A549 (cell line): ENCODE measurements at regions not wholly inside any gene's neighbourhood (a gene's known extent, or its start where the extent isn't known, plus 50 kb on each side); places are given as distances from the start of the nearest gene placed in this dataset.

ENCODE experiments used
- ATAC-seq, 2 experiments: fragments of 200-7000 bp in 1 of 2; fragments of >200 bp in 1 of 2; cut with Nextera tagmentation in 1 of 2; cut with Tn5 transposase in 1 of 2; 3 replicates each; pipeline versions ENCODE4 v1.8.0 to v1.9.1; 2018 to 2020; ENCODE audit warnings: mild to moderate bottlenecking in 1 of 2, moderate library complexity in 1 of 2
- CTCF ChIA-PET: fragments of 300-600 bp; sonication (Branson Sonifier 250); formaldehyde crosslinking; extraction: SDS; loops from one replicate; lab custom pipeline; 2021; ENCODE audit warnings: antibody characterized with exemption, inconsistent platforms; lab: Yijun Ruan, JAX
- POLR2A ChIA-PET: fragments of 350-600 bp; formaldehyde crosslinking; extraction: SDS; loops from one replicate; lab custom pipeline; 2021; ENCODE audit warnings: antibody characterized with exemption, inconsistent platforms; lab: Yijun Ruan, JAX
- DNase-seq, 2 experiments: peaks; one replicate each; pipeline versions ENCODE4 v3.0.0 to v3.0.0-alpha.2; 2011 to 2016; ENCODE audit warnings: low read depth in 1 of 2, low spot score in 1 of 2
- FAIRE-seq: peaks from 2 replicates; lab custom pipeline; 2011; peaks lifted over from hg19 to GRCh38; lab: Jason Lieb, UNC
- H3K27ac ChIP-seq, 2 experiments: fragments of >200 bp; sonication (Bioruptor Twin); formaldehyde crosslinking; 3 replicates each; pipeline ENCODE4 v1.5.1; 2016 to 2017
- H3K4me1 ChIP-seq: fragments of >200 bp; sonication (Bioruptor Twin); formaldehyde crosslinking; 3 replicates; pipeline ENCODE4 v1.6.1; 2016
- H3K4me2 ChIP-seq: fragments of >200 bp; sonication (Bioruptor Twin); formaldehyde crosslinking; 3 replicates; pipeline ENCODE4 v1.6.1; 2016
- H3K4me3 ChIP-seq: fragments of >200 bp; sonication (Bioruptor Twin); formaldehyde crosslinking; 3 replicates; pipeline ENCODE4 v1.5.1; 2016
- H3K9me3 ChIP-seq: fragments of >200 bp; sonication (Bioruptor Twin); formaldehyde crosslinking; 3 replicates; pipeline ENCODE4 v1.6.1; 2016
- CEBPB ChIP-seq, 2 experiments: fragments of >200 bp in 1 of 2; sonication (Bioruptor Twin) in 1 of 2; formaldehyde crosslinking in 1 of 2; IDR thresholded peaks; 2 replicates each; pipeline ENCODE4 v1.6.1; 2012 to 2016
- CHD2 ChIP-seq: fragments of 150-350 bp; IDR thresholded peaks from 2 replicates; pipeline ENCODE4 v1.6.1; 2014; ENCODE audit warnings: low read length; ENCODE audit not compliant: partially characterized antibody
- CTCF ChIP-seq: fragments of >200 bp; sonication (Bioruptor Twin); formaldehyde crosslinking; IDR thresholded peaks from 3 replicates; pipeline ENCODE4 v1.5.1; 2016
- EHF ChIP-seq: fragments of 250-450 bp; sonication (Bioruptor Pico); IDR thresholded peaks from 2 replicates; pipeline ENCODE4 v1.5.0; 2020; ENCODE audit warnings: mild to moderate bottlenecking
- EHMT2 ChIP-seq: fragments of 200-600 bp; sonication (generic); IDR thresholded peaks from 2 replicates; pipeline ENCODE4 v1.6.1; 2016; ENCODE audit warnings: antibody characterized with exemption, low read depth, mild to moderate bottlenecking, moderate library complexity
- ELK1 ChIP-seq: fragments of 150-350 bp; IDR thresholded peaks from 2 replicates; pipeline ENCODE4 v1.6.1; 2014; ENCODE audit warnings: low read depth, mild to moderate bottlenecking, low read length
- EP300 ChIP-seq, 2 experiments: fragments of >200 bp; sonication (Bioruptor Twin); formaldehyde crosslinking; IDR thresholded peaks; 2 replicates in 1 of 2; 3 replicates in 1 of 2; pipeline ENCODE4 v1.6.1; 2016 to 2017
- ESRRA ChIP-seq: fragments of 150-350 bp; IDR thresholded peaks from 2 replicates; pipeline ENCODE4 v1.6.1; 2014; ENCODE audit warnings: mild to moderate bottlenecking, low read length, borderline replicate concordance
- FOXS1 ChIP-seq: fragments of 250-450 bp; sonication (Bioruptor Pico); IDR thresholded peaks from 2 replicates; pipeline ENCODE4 v1.5.0; 2020; ENCODE audit warnings: mild to moderate bottlenecking, moderate library complexity
- GATA3 ChIP-seq: IDR thresholded peaks from 2 replicates; pipeline ENCODE4 v1.6.1; 2012; ENCODE audit warnings: borderline replicate concordance
- HDAC2 ChIP-seq: fragments of 200-600 bp; sonication (generic); IDR thresholded peaks from 2 replicates; pipeline ENCODE4 v1.6.1; 2016
- HOXB5 ChIP-seq: fragments of 250-450 bp; sonication (Bioruptor Pico); IDR thresholded peaks from 2 replicates; pipeline ENCODE4 v1.5.0; 2020; ENCODE audit warnings: mild to moderate bottlenecking, moderate library complexity
- JUN ChIP-seq, 2 experiments: fragments of >200 bp; sonication (Bioruptor Twin); formaldehyde crosslinking; IDR thresholded peaks; 2 replicates in 1 of 2; 3 replicates in 1 of 2; pipeline ENCODE4 v1.6.1; 2016 to 2017
- JUNB ChIP-seq: fragments of >200 bp; sonication (Bioruptor Twin); formaldehyde crosslinking; IDR thresholded peaks from 2 replicates; pipeline ENCODE4 v1.6.1; 2016
- KDM5A ChIP-seq: fragments of 200-600 bp; sonication (generic); IDR thresholded peaks from 2 replicates; pipeline ENCODE4 v1.6.1; 2016; ENCODE audit warnings: antibody characterized with exemption, mild to moderate bottlenecking
- MAX ChIP-seq: IDR thresholded peaks from 2 replicates; pipeline ENCODE4 v1.6.1; 2012
- NFE2L2 ChIP-seq: fragments of 150-350 bp; conservative IDR thresholded peaks from 2 replicates; pipeline ENCODE4 v1.6.1; 2014; ENCODE audit warnings: low read length
- PBX3 ChIP-seq: IDR thresholded peaks from 2 replicates; pipeline ENCODE4 v1.6.1; 2012
- PHF8 ChIP-seq: fragments of 200-600 bp; sonication (generic); IDR thresholded peaks from 2 replicates; pipeline ENCODE4 v1.6.1; 2016; ENCODE audit warnings: low read depth, mild to moderate bottlenecking, antibody characterized with exemption, moderate library complexity, borderline replicate concordance
- RAD21 ChIP-seq, 2 experiments: fragments of >200 bp in 1 of 2; sonication (Bioruptor Twin) in 1 of 2; formaldehyde crosslinking in 1 of 2; IDR thresholded peaks in 1 of 2; conservative IDR thresholded peaks in 1 of 2; 2 replicates in 1 of 2; 3 replicates in 1 of 2; pipeline ENCODE4 v1.6.1; 2012 to 2018; ENCODE audit warnings: inconsistent platforms in 1 of 2
- REST ChIP-seq: fragments of 200-600 bp; sonication (generic); IDR thresholded peaks from 2 replicates; pipeline ENCODE4 v1.6.1; 2016; ENCODE audit warnings: antibody characterized with exemption, mild to moderate bottlenecking, moderate library complexity
- SMC3 ChIP-seq: fragments of >200 bp; sonication (Bioruptor Twin); formaldehyde crosslinking; IDR thresholded peaks from 3 replicates; pipeline ENCODE4 v1.6.1; 2018; ENCODE audit warnings: inconsistent platforms
- ZNF302 ChIP-seq: fragments of 250-450 bp; sonication (Bioruptor Pico); IDR thresholded peaks from 2 replicates; pipeline ENCODE4 v1.9.0; 2021; ENCODE audit warnings: inconsistent platforms, mild to moderate bottlenecking, moderate library complexity
- WGBS: methylation state at CpG from one replicate; pipeline ENCODE4 v1.1.6; 2017; ENCODE audit errors: missing lambda C conversion rate; 5-methylcytosine and 5-hydroxymethylcytosine counted together

- TF ChIP-seq EHMT2 (no peak), GATA3 (no peak), KDM5A (no peak), ESRRA (no peak), ELK1 (no peak), SMC3 (no peak), MAX (no peak), RAD21 (conservative IDR thresholded peaks at IDR 0.05 in 1 of 2, IDR thresholded peaks at IDR 0.05 in 1 of 2) (no peak), HOXB5 (no peak), PHF8 (no peak), FOXS1 (no peak), ZNF302 (CRISPR knock-in tag) (no peak), NFE2L2 (no peak)
- TF ChIP-seq, all 56 proteins: peak for 0
- Histone ChIP-seq H3K4me1 (no peaks in the 10 kb centered on the region), H3K27ac (no peak overlapping the region), H3K9me3 (no peaks in the 10 kb centered on the region), H3K4me3 (no peak overlapping the region), H3K4me2 (no peak overlapping the region)
- CTCF ChIA-PET = no interaction called here
- ATAC-seq (no peak), FAIRE-seq (no peak), DNase-seq (no peak)
- POLR2A ChIA-PET = no interaction called here
- WGBS = 70% methylated on average over 3 of the region's 3 CpGs
These were observed 228.6 kb upstream of the ARRDC4 start for GRCh38 chr15:97731859-97732258.

- ATAC-seq = no peak
- no peaks in the 10 kb centered on the region for H3K4me1 ChIP-seq
- POLR2A ChIA-PET = no interaction called here
- TF ChIP-seq CTCF (no peak), REST (no peak), HDAC2 (no peak), NFE2L2 (no peak), EP300 (IDR thresholded peaks at IDR 0.05) (no peak), CHD2 (no peak), EHF (CRISPR knock-in tag) (no peak), ZNF302 (CRISPR knock-in tag) (no peak), PBX3 (no peak), EHMT2 (no peak), JUN (IDR thresholded peaks at IDR 0.05) (no peak), JUNB (no peak), CEBPB (IDR thresholded peaks at IDR 0.05) (no peak)
- WGBS = 21% methylated on average over 3 of the region's 3 CpGs
- H3K9me3 ChIP-seq = no peaks in the 10 kb centered on the region
- CTCF ChIA-PET = no interaction called here
- no peak for DNase-seq
- no peak for FAIRE-seq
- no peak overlapping the region for H3K4me3 ChIP-seq
- H3K27ac ChIP-seq = no peak overlapping the region
- H3K4me2 ChIP-seq = no peak overlapping the region
These were observed 227.1 kb upstream of the ARRDC4 start for GRCh38 chr15:97733373-97733772.
